ENCODE measurements at regions not wholly inside any gene's neighbourhood (a gene's known extent, or its start where the extent isn't known, plus 50 kb on each side); places are given as distances from the start of the nearest gene placed in this dataset.
"Not testable (repeated sequence)": the region's sequence is repeated elsewhere in the genome, so short reads cannot be mapped to it uniquely, and the experiment has no call there.

DNA sequence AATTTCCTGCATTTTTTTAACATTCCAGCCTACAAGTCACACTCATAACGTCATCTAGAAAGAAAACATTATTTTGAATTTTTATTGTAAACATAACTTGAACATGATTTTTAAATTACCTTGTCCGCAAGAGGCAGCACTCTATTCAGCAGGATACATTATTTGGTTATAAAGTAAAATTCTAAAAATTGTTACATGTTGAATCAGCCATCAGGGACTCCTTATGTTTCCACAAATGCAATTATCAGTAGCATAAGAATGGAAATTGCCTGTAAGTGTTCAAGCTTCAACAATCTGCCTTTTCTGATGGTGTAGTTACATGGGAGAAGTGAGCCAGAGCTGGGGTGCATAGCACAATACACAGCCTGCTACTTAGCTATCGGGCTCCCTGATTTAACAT lies 97.5 kb downstream of the ZNF365 start:
- Histone ChIP-seq H3K36me3 (ENCODE audit: insufficient read depth, low read length) (no peaks in the 10 kb centered on the region), H2AFZ (ENCODE audit: low read depth, low read length) (no peak overlapping the region), H3K27me3 (ENCODE audit: insufficient read depth, low read length) (no peaks in the 10 kb centered on the region), H3K9me3 (ENCODE audit: low read length) (no peaks in the 10 kb centered on the region), H3K4me1 (ENCODE audit: insufficient read depth, low read length) (no peaks in the 10 kb centered on the region), H3K4me3 (ENCODE audit: low read length) (no peak overlapping the region)

DNA sequence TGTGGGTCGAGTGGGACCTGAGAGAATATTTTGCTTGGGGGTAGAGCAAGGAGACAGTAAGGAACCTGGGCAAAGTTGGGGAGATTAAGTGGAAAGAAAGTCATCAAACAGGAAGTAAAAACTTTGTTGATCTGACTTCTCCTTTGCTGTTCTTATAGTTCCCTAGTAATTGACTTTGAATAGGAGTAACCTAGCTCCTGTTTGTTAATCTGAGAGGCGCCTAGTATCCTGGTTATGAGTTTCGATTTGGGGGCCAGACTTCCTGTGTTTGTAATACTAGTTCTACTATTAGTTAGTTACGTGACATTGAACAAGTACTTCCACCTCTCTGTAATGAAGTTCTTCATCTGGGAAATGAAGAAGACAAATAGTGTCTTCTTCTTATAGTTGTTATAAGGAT lies 99.1 kb downstream of the ZNF365 start:
- H3K4me1 ChIP-seq (ENCODE audit: insufficient read depth, low read length), result no peaks in the 10 kb centered on the region
- H3K36me3 ChIP-seq (ENCODE audit: insufficient read depth, low read length), result no peaks in the 10 kb centered on the region
- no peaks in the 10 kb centered on the region for H3K9me3 ChIP-seq (ENCODE audit: low read length)
- no peaks in the 10 kb centered on the region for H3K27me3 ChIP-seq (ENCODE audit: insufficient read depth, low read length)
- H3K4me3 ChIP-seq (ENCODE audit: low read length), result no peak overlapping the region
- no peak overlapping the region for H2AFZ ChIP-seq (ENCODE audit: low read depth, low read length)

DNA sequence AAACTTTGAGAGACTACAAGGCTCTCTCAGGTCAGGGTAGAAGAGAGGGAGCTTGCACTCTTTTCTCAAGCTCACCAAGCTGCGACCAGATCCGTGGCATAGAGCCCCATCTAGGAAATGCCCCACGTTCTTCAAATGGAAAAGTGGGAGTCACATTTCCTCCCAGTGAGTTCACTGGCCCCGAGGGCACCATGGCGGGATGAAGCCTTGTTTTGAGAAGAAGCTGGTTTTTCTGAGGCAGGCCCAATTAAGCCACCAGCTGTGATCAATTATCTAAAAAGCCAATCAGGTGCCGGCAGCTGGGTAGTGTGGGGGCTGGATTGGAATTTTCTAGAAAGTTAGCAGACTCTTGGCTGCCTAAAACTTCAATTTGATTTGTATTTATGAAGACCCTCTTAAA lies 101.4 kb downstream of the ZNF365 start:
- Histone ChIP-seq H3K4me1 (ENCODE audit: insufficient read depth, low read length) (no peaks in the 10 kb centered on the region), H3K9me3 (ENCODE audit: low read length) (no peaks in the 10 kb centered on the region), H3K4me3 (ENCODE audit: low read length) (no peak overlapping the region), H3K36me3 (ENCODE audit: insufficient read depth, low read length) (no peaks in the 10 kb centered on the region), H2AFZ (ENCODE audit: low read depth, low read length) (no peak overlapping the region), H3K27me3 (ENCODE audit: insufficient read depth, low read length) (no peaks in the 10 kb centered on the region)

DNA sequence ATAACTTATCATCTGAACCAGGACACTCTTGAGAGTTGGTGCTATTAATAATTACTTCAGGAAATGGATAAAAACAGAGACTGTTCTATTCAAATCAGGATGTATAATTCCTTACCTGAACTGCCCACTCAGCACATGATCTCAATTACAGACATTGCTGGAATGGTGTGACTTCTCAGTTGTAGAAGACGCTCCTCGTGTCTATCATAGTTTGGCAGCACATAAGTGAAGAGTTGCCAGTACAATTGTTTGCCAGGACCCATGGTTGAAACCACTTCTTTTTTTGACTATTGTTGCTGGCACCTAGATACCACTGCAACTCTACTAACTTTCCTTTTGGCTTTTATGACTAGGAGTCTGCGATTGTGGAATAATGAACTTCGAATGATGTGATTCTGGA lies 105.4 kb downstream of the ZNF365 start:
- no peak overlapping the region for H2AFZ ChIP-seq (ENCODE audit: low read depth, low read length)
- H3K4me3 ChIP-seq (ENCODE audit: low read length), result no peak overlapping the region
- H3K9me3 ChIP-seq (ENCODE audit: low read length), result no peaks in the 10 kb centered on the region
- H3K36me3 ChIP-seq (ENCODE audit: insufficient read depth, low read length), result no peaks in the 10 kb centered on the region
- no peaks in the 10 kb centered on the region for H3K27me3 ChIP-seq (ENCODE audit: insufficient read depth, low read length)
- no peaks in the 10 kb centered on the region for H3K4me1 ChIP-seq (ENCODE audit: insufficient read depth, low read length)

DNA sequence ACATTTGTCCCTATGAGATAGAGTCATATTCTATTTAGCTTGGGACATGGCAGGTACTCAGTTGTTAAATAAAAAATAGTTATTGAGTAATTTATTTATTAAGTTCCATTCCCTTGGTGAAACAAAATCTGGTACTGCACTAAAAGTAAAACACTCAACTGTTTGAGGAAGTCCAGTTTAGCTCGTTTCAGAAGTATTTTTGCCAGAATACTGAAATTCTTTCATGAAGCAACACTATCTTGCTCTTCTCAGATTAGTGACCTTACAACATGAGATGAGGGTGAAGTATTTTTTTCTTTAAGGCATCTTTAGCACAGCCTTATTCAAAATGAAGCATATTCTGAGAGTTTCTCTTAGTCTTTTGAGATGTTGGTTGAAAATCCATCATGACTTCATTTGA lies 106.0 kb downstream of the ZNF365 start:
- Histone ChIP-seq H2AFZ (ENCODE audit: low read depth, low read length) (no peak overlapping the region), H3K9me3 (ENCODE audit: low read length) (no peaks in the 10 kb centered on the region), H3K4me1 (ENCODE audit: insufficient read depth, low read length) (no peaks in the 10 kb centered on the region), H3K27me3 (ENCODE audit: insufficient read depth, low read length) (no peaks in the 10 kb centered on the region), H3K4me3 (ENCODE audit: low read length) (no peak overlapping the region), H3K36me3 (ENCODE audit: insufficient read depth, low read length) (no peaks in the 10 kb centered on the region)

DNA sequence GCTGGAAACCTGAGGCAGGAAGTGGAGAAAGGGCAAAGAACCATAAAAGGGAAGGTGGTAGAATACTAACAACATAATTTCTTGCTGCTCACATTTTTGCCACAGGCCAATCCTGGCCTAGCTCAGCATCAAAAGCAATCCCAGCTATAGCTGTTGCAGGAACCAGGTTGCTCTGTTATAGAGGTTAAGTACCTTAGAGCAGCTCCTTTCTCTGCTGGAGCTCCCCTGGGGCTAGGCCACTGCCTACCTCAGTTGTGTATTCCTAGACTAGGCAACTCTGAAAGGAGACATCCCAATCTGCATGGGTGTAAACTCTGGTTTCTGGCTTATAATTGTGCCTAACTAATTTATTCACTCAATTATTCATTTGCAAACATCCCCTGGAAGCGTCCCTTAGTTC lies 108.4 kb downstream of the ZNF365 start:
- H3K36me3 ChIP-seq (ENCODE audit: insufficient read depth, low read length), result no peaks in the 10 kb centered on the region
- no peak overlapping the region for H2AFZ ChIP-seq (ENCODE audit: low read depth, low read length)
- H3K27me3 ChIP-seq (ENCODE audit: insufficient read depth, low read length), result no peaks in the 10 kb centered on the region
- H3K4me1 ChIP-seq (ENCODE audit: insufficient read depth, low read length), result no peaks in the 10 kb centered on the region
- H3K4me3 ChIP-seq (ENCODE audit: low read length), result no peak overlapping the region
- no peaks in the 10 kb centered on the region for H3K9me3 ChIP-seq (ENCODE audit: low read length)

DNA sequence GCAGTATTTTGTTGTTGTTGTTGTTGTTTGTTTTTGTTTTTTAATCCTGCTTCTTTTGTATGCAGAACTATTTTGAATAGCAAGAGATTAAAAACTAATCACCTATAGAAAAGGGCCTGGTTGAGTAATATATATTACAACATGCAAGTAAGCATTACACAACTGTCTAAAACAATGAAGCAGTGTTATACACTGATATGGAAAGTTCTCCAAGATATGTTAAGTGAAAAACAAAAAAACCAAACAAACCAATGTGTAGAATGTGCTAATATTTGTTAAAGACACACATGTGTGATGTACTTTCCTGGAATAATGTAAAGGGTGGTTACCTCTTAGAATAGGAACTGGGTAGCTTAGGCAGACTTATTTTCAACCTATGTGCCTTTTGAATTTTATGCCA lies 117.4 kb downstream of the ZNF365 start:
- Histone ChIP-seq H3K9me3 (ENCODE audit: low read length) (no peaks in the 10 kb centered on the region), H3K4me1 (ENCODE audit: insufficient read depth, low read length) (no peaks in the 10 kb centered on the region), H3K27me3 (ENCODE audit: insufficient read depth, low read length) (no peaks in the 10 kb centered on the region), H3K4me3 (ENCODE audit: low read length) (no peak overlapping the region), H2AFZ (ENCODE audit: low read depth, low read length) (no peak overlapping the region), H3K36me3 (ENCODE audit: insufficient read depth, low read length) (no peaks in the 10 kb centered on the region)

DNA sequence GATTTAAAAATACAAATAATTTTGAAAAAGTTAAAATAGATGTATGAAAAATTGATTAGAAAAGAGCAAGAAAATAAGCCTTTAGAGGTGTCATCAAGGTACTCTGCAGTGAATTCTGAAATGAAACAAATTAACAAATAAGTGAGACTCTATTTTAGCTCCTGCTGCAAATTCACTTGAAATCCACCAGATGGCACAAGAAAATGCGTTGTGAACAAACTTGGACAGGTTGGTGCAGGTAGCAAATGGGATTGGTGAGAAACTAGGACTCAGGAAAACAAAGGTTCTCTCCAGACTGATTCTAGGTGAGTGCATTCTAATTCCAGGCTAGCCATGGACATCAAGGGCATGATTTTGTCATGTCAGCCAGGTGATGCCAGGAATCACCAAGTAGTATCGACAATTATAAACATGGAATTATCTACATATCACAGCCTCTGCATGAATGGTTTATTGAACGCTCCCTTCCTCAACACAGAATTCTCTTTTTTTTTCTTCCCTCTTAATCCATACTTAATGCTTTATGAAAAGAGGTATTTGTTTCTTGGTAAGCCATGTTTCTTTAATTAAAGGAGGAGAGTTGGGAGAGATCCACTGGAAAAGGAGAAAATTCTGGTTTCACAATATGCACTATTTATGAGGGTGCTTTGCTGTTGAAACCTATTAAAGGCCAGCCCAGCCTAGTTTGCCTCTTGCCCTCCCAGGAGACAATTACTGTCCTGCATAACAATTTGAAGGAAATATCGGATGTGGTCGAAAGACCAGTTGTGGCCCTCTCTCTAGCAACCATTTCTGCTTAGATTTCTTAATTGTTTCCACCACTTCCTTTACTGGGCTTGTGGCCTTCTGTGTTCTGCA lies 118.1 kb downstream of the ZNF365 start:
- Histone ChIP-seq H2AFZ (ENCODE audit: low read depth, low read length) (no peak overlapping the region), H3K36me3 (ENCODE audit: insufficient read depth, low read length) (no peaks in the 10 kb centered on the region), H3K27me3 (ENCODE audit: insufficient read depth, low read length) (no peaks in the 10 kb centered on the region), H3K4me1 (ENCODE audit: insufficient read depth, low read length) (no peaks in the 10 kb centered on the region), H3K9me3 (ENCODE audit: low read length) (no peaks in the 10 kb centered on the region), H3K4me3 (ENCODE audit: low read length) (no peak overlapping the region)

DNA sequence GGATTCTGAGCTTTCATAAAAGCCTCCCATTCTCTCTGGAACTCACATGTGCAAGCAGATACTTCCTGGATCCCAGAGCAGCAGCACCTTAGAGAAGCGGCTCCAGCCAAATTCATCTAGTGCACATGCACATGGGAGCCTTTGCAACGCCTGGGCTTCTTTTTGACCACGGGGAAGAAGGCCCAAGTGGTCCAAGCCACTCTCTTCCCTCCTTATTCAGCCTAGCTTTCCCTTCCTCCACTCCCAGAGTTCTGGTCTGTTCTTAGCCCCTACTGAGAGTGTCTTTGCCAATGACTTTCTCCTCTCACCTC lies 118.7 kb downstream of the ZNF365 start:
- Histone ChIP-seq H3K36me3 (ENCODE audit: insufficient read depth, low read length) (no peaks in the 10 kb centered on the region), H3K27me3 (ENCODE audit: insufficient read depth, low read length) (no peaks in the 10 kb centered on the region), H3K4me1 (ENCODE audit: insufficient read depth, low read length) (no peaks in the 10 kb centered on the region), H3K9me3 (ENCODE audit: low read length) (no peaks in the 10 kb centered on the region), H2AFZ (ENCODE audit: low read depth, low read length) (no peak overlapping the region), H3K4me3 (ENCODE audit: low read length) (no peak overlapping the region)

DNA sequence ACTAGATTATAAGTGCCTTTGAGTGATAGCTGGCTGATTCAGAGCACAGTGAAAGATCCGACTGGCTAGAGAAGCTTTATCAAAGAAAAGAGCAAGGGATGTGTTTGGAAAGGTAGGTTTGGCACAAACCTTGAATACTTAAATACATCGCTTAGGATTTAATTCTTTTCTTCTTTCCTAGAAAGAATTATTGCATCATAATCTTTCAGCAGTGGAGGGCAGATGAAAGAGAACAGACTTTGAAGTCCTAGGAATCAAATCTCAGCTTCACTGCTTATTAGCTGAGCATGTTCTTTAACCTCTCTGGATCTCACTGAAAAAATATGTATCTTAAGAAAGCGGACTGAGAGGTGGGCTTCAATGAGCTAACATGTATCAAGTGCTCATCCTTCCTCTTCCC lies 122.8 kb downstream of the ZNF365 start:
- no peak overlapping the region for H2AFZ ChIP-seq (ENCODE audit: low read depth, low read length)
- peaks cover 3% of the 10 kb centered on the region for H3K27me3 ChIP-seq (ENCODE audit: insufficient read depth, low read length)
- H3K4me3 ChIP-seq (ENCODE audit: low read length), result no peak overlapping the region
- H3K4me1 ChIP-seq (ENCODE audit: insufficient read depth, low read length), result no peaks in the 10 kb centered on the region
- no peaks in the 10 kb centered on the region for H3K36me3 ChIP-seq (ENCODE audit: insufficient read depth, low read length)
- no peaks in the 10 kb centered on the region for H3K9me3 ChIP-seq (ENCODE audit: low read length)

DNA sequence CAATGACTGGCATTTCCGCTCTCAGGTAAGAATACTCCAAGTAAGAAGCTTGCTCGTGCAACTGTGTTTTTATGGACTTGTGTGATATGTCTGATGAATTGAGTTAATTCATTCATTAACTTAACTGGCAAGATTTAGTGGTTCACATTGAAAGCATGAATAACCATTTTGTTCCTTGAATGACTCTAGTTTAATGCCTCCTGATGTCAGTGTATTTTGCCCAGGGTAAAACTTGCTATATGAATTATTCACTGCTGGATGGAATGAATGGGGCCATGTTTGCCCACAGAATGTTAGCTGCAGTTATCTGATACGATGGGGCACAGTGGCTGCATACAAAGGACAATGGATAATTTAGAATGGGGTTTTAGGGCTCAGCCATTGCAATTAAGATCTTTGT lies 124.1 kb downstream of the ZNF365 start:
- Histone ChIP-seq H3K4me3 (ENCODE audit: low read length) (no peak overlapping the region), H3K4me1 (ENCODE audit: insufficient read depth, low read length) (no peaks in the 10 kb centered on the region), H3K36me3 (ENCODE audit: insufficient read depth, low read length) (no peaks in the 10 kb centered on the region), H3K27me3 (ENCODE audit: insufficient read depth, low read length) (peaks cover 3% of the 10 kb centered on the region), H3K9me3 (ENCODE audit: low read length) (no peaks in the 10 kb centered on the region), H2AFZ (ENCODE audit: low read depth, low read length) (no peak overlapping the region)

DNA sequence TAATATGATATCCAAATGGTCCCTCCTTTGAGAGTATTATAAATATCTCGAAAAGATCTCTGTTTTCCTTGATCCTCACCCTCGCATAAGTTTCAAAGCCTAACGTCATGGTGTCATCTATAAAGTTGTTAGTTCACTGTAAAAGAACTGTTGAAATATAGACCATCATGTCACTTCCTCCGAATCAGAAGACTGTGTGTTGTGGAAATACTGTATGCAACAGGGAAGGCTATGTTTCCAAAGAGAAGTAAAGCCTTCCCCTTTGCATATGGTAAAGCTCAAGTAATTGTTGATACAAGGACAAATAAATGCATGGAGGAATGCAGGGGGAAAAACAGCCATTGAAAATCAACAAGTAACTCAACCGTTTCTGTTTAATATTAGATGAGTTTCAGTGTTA lies 125.9 kb downstream of the ZNF365 start:
- H3K4me1 ChIP-seq (ENCODE audit: insufficient read depth, low read length); H2AFZ ChIP-seq (ENCODE audit: low read depth, low read length); H3K27me3 ChIP-seq (ENCODE audit: insufficient read depth, low read length); H3K4me3 ChIP-seq (ENCODE audit: low read length); H3K9me3 ChIP-seq (ENCODE audit: low read length); H3K36me3 ChIP-seq (ENCODE audit: insufficient read depth, low read length): not testable (repeated sequence)

DNA sequence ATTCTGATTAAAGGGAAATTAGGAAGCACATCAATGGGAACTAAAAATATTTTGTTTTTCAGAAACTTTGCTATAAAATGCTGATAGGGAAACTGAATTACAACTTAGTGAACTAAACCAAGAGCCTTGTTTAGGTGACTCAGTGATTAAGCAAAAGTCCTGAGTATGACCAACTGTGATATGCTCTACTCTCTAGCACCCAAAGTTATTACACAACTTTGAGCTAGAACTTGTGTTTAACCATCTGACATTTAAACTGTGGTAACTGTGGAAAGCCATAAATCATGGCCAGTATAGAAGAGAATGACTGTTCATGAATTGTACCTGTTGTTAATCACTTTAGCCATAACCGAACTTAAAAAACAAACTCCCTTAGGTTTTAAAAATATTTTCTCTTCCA lies 127.4 kb downstream of the ZNF365 start:
- H3K27me3 ChIP-seq (ENCODE audit: insufficient read depth, low read length), result peaks cover 3% of the 10 kb centered on the region
- no peak overlapping the region for H3K4me3 ChIP-seq (ENCODE audit: low read length)
- H2AFZ ChIP-seq (ENCODE audit: low read depth, low read length), result no peak overlapping the region
- no peaks in the 10 kb centered on the region for H3K9me3 ChIP-seq (ENCODE audit: low read length)
- no peaks in the 10 kb centered on the region for H3K4me1 ChIP-seq (ENCODE audit: insufficient read depth, low read length)
- H3K36me3 ChIP-seq (ENCODE audit: insufficient read depth, low read length), result no peaks in the 10 kb centered on the region

DNA sequence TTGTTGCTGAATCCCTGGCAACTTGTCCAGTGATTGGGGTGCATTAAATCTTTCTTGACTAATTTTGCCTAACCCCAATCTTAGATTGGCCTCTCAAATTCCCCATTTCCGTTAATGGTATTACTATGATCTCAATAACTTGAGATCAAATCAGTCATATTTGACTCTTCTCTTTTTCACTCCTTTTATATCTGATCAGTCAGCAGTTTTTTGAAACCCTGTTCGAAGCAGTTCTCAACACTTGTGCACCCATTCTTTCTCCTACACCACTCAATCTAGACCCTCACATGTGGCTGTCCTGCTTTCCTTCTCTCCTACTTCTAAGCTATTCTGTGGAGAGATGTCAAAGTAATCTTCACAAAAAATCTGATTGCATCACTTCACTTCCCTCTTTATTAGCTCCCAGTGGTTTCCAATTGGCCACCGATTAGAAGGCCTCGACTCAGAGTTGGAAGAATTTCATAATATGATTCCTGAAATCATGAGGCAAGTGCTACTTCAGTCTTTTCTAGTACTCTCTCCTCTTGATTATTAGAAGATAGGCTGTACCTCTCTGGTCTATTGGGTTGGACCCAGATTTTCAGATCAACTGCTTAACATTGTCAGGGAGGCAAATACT lies 128.9 kb downstream of the ZNF365 start:
- H3K9me3 ChIP-seq (ENCODE audit: low read length), result no peaks in the 10 kb centered on the region
- H3K36me3 ChIP-seq (ENCODE audit: insufficient read depth, low read length), result no peaks in the 10 kb centered on the region
- H3K4me3 ChIP-seq (ENCODE audit: low read length), result no peak overlapping the region
- no peaks in the 10 kb centered on the region for H3K4me1 ChIP-seq (ENCODE audit: insufficient read depth, low read length)
- no peak overlapping the region for H2AFZ ChIP-seq (ENCODE audit: low read depth, low read length)
- H3K27me3 ChIP-seq (ENCODE audit: insufficient read depth, low read length), result peaks cover 3% of the 10 kb centered on the region

Data from neuron (in vitro differentiated cells).